Neural crest cell (in vitro differentiated cells): ENCODE measurements at regions not wholly inside any gene's neighbourhood (a gene's known extent, or its start where the extent isn't known, plus 50 kb on each side); places are given as distances from the start of the nearest gene placed in this dataset.

Source experiments
- DNase-seq: peaks from one replicate; pipeline ENCODE4 v3.0.0; 2021; ENCODE audit warnings: low read depth, mixed read lengths, low spot score
- H3K27ac Mint-ChIP-seq: one replicate; pipeline ENCODE4 v1.8.0; 2021; ENCODE audit warnings: mild to moderate bottlenecking, mixed read lengths; ENCODE audit not compliant: unreplicated experiment
- H3K27me3 Mint-ChIP-seq: 2 replicates; pipeline ENCODE4 v1.8.0; 2021; ENCODE audit warnings: low read depth, mild to moderate bottlenecking, mixed read lengths
- H3K36me3 Mint-ChIP-seq: 2 replicates; pipeline ENCODE4 v1.8.0; 2021; ENCODE audit warnings: low read depth, mild to moderate bottlenecking, mixed read lengths
- H3K4me1 Mint-ChIP-seq: 2 replicates; pipeline ENCODE4 v1.8.0; 2021; ENCODE audit warnings: mixed read lengths
- H3K4me3 Mint-ChIP-seq: one replicate; pipeline ENCODE4 v1.8.0; 2021; ENCODE audit warnings: mild to moderate bottlenecking, mixed read lengths
- H3K9me3 Mint-ChIP-seq: 2 replicates; pipeline ENCODE4 v1.8.0; 2021; ENCODE audit warnings: mixed read lengths
- TF ChIP-seq, protein P1 (sequence below): fragments of 200-600 bp; sonication (generic); conservative IDR thresholded peaks from 2 replicates; pipeline ENCODE4 v1.5.0; 2021; ENCODE audit warnings: antibody characterized with exemption, mild to moderate bottlenecking

GRCh38 chr6:113633638-113634037, 223.5 kb upstream of the MARCKS start:
- peaks cover 33% of the 10 kb centered on the region for H3K4me1 Mint-ChIP-seq

DNA sequence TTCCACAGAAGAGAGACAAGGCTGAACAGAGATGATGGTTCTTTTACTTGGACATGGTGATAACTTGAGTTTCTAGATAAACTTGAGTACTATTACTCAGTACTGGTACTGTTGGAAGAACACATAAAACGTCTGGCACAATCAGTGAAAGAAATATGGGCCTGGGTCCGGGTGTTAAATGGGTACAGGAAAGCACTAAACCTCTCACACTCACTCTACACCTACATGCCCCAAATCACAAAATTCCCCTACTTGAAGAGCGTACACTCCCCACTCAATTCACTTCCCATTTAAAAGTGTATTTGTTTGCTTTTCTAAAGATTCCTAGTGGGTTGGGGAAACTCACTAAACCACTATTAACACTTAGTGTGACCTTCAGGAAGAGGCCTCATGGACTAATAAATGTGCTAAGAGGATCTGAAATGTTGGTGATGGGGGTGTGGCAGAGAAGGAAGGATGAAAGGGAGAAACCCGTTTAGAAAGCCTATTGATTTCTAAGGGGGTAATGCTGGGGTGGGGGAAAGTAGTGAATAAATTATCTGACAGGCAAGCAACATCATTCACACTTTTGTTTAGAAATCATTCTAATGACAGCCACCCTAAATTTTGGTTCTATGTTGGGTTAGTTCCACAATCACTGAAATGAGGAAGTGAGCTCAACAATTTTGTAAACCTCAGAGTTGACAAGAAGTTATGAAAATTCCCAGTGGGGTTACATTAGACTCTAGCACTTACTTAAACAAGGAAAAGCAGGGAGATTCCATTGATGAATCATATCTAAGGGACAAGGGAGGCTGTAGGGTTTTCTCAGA, 222.6 kb upstream of the MARCKS start:
- Mint-ChIP-seq H3K27me3 (no peaks in the 10 kb centered on the region), H3K9me3 (no peaks in the 10 kb centered on the region), H3K4me1 (peaks cover 32% of the 10 kb centered on the region), H3K27ac (no peak overlapping the region), H3K4me3 (no peak overlapping the region), H3K36me3 (no peaks in the 10 kb centered on the region)
- TF ChIP-seq, protein P1, sequence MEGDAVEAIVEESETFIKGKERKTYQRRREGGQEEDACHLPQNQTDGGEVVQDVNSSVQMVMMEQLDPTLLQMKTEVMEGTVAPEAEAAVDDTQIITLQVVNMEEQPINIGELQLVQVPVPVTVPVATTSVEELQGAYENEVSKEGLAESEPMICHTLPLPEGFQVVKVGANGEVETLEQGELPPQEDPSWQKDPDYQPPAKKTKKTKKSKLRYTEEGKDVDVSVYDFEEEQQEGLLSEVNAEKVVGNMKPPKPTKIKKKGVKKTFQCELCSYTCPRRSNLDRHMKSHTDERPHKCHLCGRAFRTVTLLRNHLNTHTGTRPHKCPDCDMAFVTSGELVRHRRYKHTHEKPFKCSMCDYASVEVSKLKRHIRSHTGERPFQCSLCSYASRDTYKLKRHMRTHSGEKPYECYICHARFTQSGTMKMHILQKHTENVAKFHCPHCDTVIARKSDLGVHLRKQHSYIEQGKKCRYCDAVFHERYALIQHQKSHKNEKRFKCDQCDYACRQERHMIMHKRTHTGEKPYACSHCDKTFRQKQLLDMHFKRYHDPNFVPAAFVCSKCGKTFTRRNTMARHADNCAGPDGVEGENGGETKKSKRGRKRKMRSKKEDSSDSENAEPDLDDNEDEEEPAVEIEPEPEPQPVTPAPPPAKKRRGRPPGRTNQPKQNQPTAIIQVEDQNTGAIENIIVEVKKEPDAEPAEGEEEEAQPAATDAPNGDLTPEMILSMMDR: no peak
- no peak for DNase-seq

More at GRCh38 chr6:113633638-113634037, 223.5 kb upstream of the MARCKS start:
- Mint-ChIP-seq H3K27ac (no peak overlapping the region), H3K27me3 (no peaks in the 10 kb centered on the region), H3K9me3 (no peaks in the 10 kb centered on the region), H3K36me3 (no peaks in the 10 kb centered on the region), H3K4me3 (no peak overlapping the region)
- DNase-seq: no peak
- TF ChIP-seq, protein P1: no peak

GRCh38 chr6:113635222-113635986, 221.7 kb upstream of the MARCKS start:
- H3K9me3 Mint-ChIP-seq: no peaks in the 10 kb centered on the region
- H3K36me3 Mint-ChIP-seq: no peaks in the 10 kb centered on the region
- TF ChIP-seq, protein P1: no peak
- no peak for DNase-seq
- no peak overlapping the region for H3K27ac Mint-ChIP-seq
- H3K4me3 Mint-ChIP-seq: no peak overlapping the region
- no peaks in the 10 kb centered on the region for H3K27me3 Mint-ChIP-seq
- peaks cover 35% of the 10 kb centered on the region for H3K4me1 Mint-ChIP-seq

DNA sequence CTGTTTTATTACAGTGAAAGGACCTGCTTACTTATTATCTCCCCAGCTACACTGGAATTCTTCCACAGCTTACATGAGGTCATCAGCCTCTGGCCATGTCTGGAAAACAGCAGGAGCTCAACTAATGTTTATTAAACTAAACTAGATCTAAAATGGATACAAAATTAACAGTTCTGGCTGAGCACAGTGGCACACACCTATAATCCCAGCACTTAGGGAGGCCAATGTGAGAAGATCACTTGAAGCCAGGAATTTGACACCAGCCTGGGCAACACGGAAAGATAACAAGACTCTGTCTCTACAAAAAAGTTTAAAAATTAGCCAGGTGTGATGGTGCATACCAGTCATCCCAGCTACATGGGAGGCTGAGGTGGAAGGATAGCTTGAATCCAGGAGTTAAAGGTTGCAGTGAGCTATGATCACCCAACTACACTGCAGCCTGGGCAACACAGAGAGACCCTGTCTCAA, 220.8 kb upstream of the MARCKS start:
- H3K27me3 Mint-ChIP-seq: no peaks in the 10 kb centered on the region
- H3K9me3 Mint-ChIP-seq: no peaks in the 10 kb centered on the region
- no peak overlapping the region for H3K27ac Mint-ChIP-seq
- no peaks in the 10 kb centered on the region for H3K36me3 Mint-ChIP-seq
- H3K4me3 Mint-ChIP-seq: no peak overlapping the region
- TF ChIP-seq, protein P1: no peak
- DNase-seq: no peak
- H3K4me1 Mint-ChIP-seq: peaks cover 27% of the 10 kb centered on the region

GRCh38 chr6:113640051-113640450, 217.1 kb upstream of the MARCKS start:
- no peaks in the 10 kb centered on the region for H3K27me3 Mint-ChIP-seq
- TF ChIP-seq, protein P1: no peak
- no peak overlapping the region for H3K4me3 Mint-ChIP-seq
- H3K36me3 Mint-ChIP-seq: no peaks in the 10 kb centered on the region
- no peak for DNase-seq
- no peak overlapping the region for H3K27ac Mint-ChIP-seq
- H3K4me1 Mint-ChIP-seq: peaks cover 10% of the 10 kb centered on the region
- no peaks in the 10 kb centered on the region for H3K9me3 Mint-ChIP-seq
